Gastrocnemius medialis (tissue), 4 donors: ENCODE measurements at regions not wholly inside any gene's neighbourhood (a gene's known extent, or its start where the extent isn't known, plus 50 kb on each side); places are given as distances from the start of the nearest gene placed in this dataset.

ENCODE experiments used
- ATAC-seq, 2 donors: fragments of 150-250 bp; one replicate each; pipeline ENCODE4 v1.9.1; 2016
- DNase-seq, 2 donors: peaks; one replicate each; pipeline ENCODE4 v3.0.0-alpha.2; 2019
- H3K27ac ChIP-seq, 4 donors: fragments of 200-600 bp; sonication (generic); 1 replicate in 1 of 4; 2 replicates in 3 of 4; pipeline ENCODE4 v1.5.1; 2016 to 2018; ENCODE audit warnings: mild to moderate bottlenecking in 2 of 4, moderate library complexity in 1 of 4
- H3K27me3 ChIP-seq, 3 donors: fragments of 200-600 bp; sonication (generic) in 2 of 3; 1 replicate in 1 of 3; 2 replicates in 2 of 3; pipeline versions ENCODE4 v1.5.1 to v1.6.0; 2016 to 2019; ENCODE audit warnings: mild to moderate bottlenecking in 1 of 3, moderate library complexity in 1 of 3
- H3K36me3 ChIP-seq, 2 donors: fragments of 200-600 bp; sonication (generic) in 1 of 2; one replicate each; pipeline ENCODE4 v1.5.1; 2017 to 2018
- H3K4me1 ChIP-seq, 2 donors: fragments of 200-600 bp; sonication (generic) in 1 of 2; one replicate each; pipeline ENCODE4 v1.5.1; 2016 to 2017; ENCODE audit warnings: mild to moderate bottlenecking in 2 of 2
- H3K4me3 ChIP-seq, 4 donors: fragments of 200-600 bp; sonication (generic) in 3 of 4; 1 replicate in 1 of 4; 2 replicates in 3 of 4; pipeline ENCODE4 v1.5.1; 2016 to 2019; ENCODE audit warnings: mild to moderate bottlenecking in 2 of 4
- H3K9me3 ChIP-seq, 3 donors: fragments of 200-600 bp; sonication (generic) in 2 of 3; 1 replicate in 1 of 3; 2 replicates in 2 of 3; pipeline ENCODE4 v1.5.1; 2016 to 2019
- CTCF ChIP-seq, 5 experiments: fragments of 450-650 bp in 3 of 5; fragments of 200-600 bp in 2 of 5; sonication (generic) in 2 of 5; IDR thresholded peaks in 4 of 5; conservative IDR thresholded peaks in 1 of 5; 1 replicate in 4 of 5; 2 replicates in 1 of 5; pipeline ENCODE4 v1.5.1; 2016 to 2019; ENCODE audit warnings: antibody characterized with exemption in 5 of 5, mild to moderate bottlenecking in 3 of 5, moderate library complexity in 3 of 5
- POLR2A ChIP-seq, 2 donors: fragments of 450-650 bp; IDR thresholded peaks; one replicate each; pipeline ENCODE4 v1.6.1; 2017; ENCODE audit warnings: antibody characterized with exemption in 2 of 2, mild to moderate bottlenecking in 2 of 2, moderate library complexity in 2 of 2
- in situ Hi-C, 4 donors: fragments of 200-750 bp; cut with MboI; loops; one replicate each; pipeline versions ENCODE4 v1.15.0 to v1.8.0; 2017; ENCODE audit warnings: low sequenced_read_pairs in 4 of 4
- intact Hi-C: fragments of 100-400 bp; cut with DNase I; formaldehyde crosslinking; loops from one replicate; pipeline ENCODE4 v1.15.1; 2023; ENCODE audit warnings: low total_unique reads

GRCh38 chr21:28767523-28767922 is 225.2 kb downstream of the LTN1 start:
- ATAC-seq (no peak), DNase-seq (no peak)
- Histone ChIP-seq H3K36me3 (no peaks in the 10 kb centered on the region), H3K4me1 (peaks cover 14 to 21% of the 10 kb centered on the region in 2 donors), H3K4me3 (no peak overlapping the region), H3K9me3 (no peaks in the 10 kb centered on the region), H3K27ac (no peak overlapping the region), H3K27me3 (no peaks in the 10 kb centered on the region)
- in situ Hi-C loops (no loop called here), intact Hi-C loops (no loop called here)
- TF ChIP-seq CTCF (IDR thresholded peaks at IDR 0.05 in 4 of 5, conservative IDR thresholded peaks at IDR 0.05 in 1 of 5), result no peak
- TF ChIP-seq POLR2A (IDR thresholded peaks at IDR 0.05), result no peak

GRCh38 chr21:28763809-28764418 is 228.8 kb downstream of the LTN1 start:
- H3K36me3 ChIP-seq, result no peaks in the 10 kb centered on the region
- H3K4me3 ChIP-seq, result no peak overlapping the region
- no peaks in the 10 kb centered on the region for H3K9me3 ChIP-seq
- in situ Hi-C loops (no loop called here), intact Hi-C loops (no loop called here)
- peaks cover 3 to 13% of the 10 kb centered on the region in 2 donors for H3K4me1 ChIP-seq
- H3K27ac ChIP-seq, result no peak overlapping the region
- TF ChIP-seq CTCF (IDR thresholded peaks at IDR 0.05 in 4 of 5, conservative IDR thresholded peaks at IDR 0.05 in 1 of 5) (no peak), POLR2A (IDR thresholded peaks at IDR 0.05) (no peak)
- H3K27me3 ChIP-seq, result no peaks in the 10 kb centered on the region
- DNase-seq, result no peak
- ATAC-seq, result no peak

- Histone ChIP-seq H3K27me3 (no peaks in the 10 kb centered on the region), H3K36me3 (no peaks in the 10 kb centered on the region), H3K4me3 (no peak overlapping the region), H3K4me1 (peaks cover 18% of the 10 kb centered on the region in 2 donors), H3K9me3 (no peaks in the 10 kb centered on the region), H3K27ac (no peak overlapping the region)
- TF ChIP-seq CTCF (IDR thresholded peaks at IDR 0.05 in 4 of 5, conservative IDR thresholded peaks at IDR 0.05 in 1 of 5) (no peak), POLR2A (IDR thresholded peaks at IDR 0.05) (no peak)
- intact Hi-C loops, result no loop called here
- in situ Hi-C loops, result no loop called here
- DNase-seq (no peak), ATAC-seq (no peak)
Measured at GRCh38 chr21:28762357-28762735, 230.3 kb downstream of the LTN1 start.

- intact Hi-C loops, result no loop called here
- Histone ChIP-seq H3K4me1 (peaks cover 18% of the 10 kb centered on the region in 2 donors), H3K9me3 (no peaks in the 10 kb centered on the region), H3K27me3 (no peaks in the 10 kb centered on the region), H3K27ac (no peak overlapping the region), H3K36me3 (no peaks in the 10 kb centered on the region), H3K4me3 (no peak overlapping the region)
- TF ChIP-seq CTCF (IDR thresholded peaks at IDR 0.05 in 4 of 5, conservative IDR thresholded peaks at IDR 0.05 in 1 of 5), result no peak
- no peak for TF ChIP-seq POLR2A (IDR thresholded peaks at IDR 0.05)
- DNase-seq (no peak), ATAC-seq (no peak)
- in situ Hi-C loops, result no loop called here
Measured at GRCh38 chr21:28761674-28762356, 230.9 kb downstream of the LTN1 start.
